H4 (cell line): ENCODE measurements at regions not wholly inside any gene's neighbourhood (a gene's known extent, or its start where the extent isn't known, plus 50 kb on each side); places are given as distances from the start of the nearest gene placed in this dataset.

Experiments used
- DNase-seq: peaks from one replicate; pipeline ENCODE4 v3.0.0-alpha.2; 2015; ENCODE audit warnings: low spot score

DNA sequence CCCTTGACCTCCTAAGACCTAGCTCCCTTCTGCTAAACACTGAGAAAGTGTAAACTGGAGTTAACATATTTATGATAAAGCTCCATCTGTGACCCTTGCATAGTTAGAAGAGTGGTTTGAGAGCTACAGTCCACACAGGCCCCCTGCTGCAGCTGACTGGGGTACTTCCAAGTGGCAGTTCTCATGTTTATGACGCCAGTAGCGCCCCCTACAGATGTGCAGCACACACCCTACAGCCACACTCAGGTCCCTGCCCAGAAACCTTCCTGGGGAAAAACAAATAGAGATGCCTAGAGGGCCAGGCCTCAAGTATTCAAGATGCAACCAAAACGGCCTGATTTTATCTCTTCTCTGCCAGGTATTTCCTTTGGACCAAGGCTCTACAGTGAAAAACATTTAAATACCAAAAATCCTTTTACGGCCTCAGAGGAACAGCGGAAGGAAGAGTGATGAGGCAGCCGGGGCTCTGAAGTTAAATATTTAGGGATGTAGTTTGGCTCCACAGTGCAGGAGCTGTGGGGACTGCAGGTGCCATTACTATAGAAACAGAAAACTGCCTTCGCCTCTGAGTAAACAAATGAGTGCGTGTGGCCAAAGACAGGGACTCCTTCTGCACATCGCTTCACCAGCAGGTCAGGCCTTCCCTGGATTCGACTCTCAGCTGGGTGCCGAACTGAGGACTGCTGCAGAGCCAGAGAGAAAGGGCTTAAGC lies 553.1 kb downstream of the EFNB2 start:
- DNase-seq: no peak

DNA sequence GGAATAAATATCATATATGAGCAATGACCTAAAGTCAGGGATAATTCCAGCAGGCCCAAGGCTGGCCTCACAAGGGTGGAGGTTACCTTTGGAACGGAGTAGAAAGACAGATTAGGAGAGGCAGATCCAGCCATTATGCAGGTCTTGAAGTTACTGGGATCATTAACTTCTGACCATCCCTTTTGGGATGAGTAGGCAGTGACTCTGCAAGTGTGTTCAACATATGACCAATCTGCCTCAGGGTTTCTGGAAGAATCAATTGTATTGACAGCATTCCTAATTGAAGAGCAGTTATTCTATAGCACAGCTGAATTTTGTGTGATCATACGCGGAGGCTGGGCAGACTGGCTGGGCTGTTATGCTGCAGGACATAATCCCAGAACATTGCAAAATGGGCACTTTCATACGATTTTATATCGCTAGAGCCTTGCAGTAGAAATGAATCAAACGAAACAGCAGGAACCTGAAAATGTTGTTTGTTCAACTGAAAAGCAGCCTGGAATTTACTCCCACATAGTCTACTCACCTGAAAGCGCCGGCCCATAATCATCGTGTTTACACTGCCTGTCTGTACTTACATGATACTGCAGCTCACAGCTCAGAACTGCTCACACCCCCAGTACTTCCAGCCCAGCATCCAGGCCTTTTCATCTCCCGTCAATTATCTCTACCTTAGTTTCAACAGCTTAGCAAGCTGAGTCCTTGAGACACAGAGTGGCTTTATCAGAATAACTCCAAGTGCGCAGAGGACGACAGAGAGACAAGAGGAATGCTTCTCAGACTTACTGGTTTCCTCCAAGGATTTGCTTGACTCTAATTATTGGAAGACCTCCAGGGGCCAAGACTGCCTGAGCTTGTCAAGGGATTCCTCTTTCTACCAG lies 556.1 kb downstream of the EFNB2 start:
- no peak for DNase-seq

DNA sequence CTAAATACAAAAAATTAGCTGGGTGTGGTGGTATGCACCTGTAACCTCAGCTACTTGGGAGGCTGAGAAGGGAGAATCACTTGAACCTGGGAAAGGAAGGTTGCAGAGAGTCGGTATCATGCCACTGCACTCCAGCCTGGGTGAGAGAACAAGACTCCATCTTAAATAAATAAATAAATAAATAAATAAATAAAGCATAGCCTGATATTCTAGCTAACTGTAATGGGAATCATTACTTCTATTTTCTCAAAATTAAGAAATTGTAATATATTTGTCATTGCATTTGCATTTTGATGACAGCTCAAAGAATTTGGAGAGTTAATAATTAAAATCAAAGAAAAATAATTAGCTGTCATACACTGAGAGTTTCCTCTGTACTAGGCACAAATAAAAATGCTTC lies 561.1 kb downstream of the EFNB2 start:
- no peak for DNase-seq

DNA sequence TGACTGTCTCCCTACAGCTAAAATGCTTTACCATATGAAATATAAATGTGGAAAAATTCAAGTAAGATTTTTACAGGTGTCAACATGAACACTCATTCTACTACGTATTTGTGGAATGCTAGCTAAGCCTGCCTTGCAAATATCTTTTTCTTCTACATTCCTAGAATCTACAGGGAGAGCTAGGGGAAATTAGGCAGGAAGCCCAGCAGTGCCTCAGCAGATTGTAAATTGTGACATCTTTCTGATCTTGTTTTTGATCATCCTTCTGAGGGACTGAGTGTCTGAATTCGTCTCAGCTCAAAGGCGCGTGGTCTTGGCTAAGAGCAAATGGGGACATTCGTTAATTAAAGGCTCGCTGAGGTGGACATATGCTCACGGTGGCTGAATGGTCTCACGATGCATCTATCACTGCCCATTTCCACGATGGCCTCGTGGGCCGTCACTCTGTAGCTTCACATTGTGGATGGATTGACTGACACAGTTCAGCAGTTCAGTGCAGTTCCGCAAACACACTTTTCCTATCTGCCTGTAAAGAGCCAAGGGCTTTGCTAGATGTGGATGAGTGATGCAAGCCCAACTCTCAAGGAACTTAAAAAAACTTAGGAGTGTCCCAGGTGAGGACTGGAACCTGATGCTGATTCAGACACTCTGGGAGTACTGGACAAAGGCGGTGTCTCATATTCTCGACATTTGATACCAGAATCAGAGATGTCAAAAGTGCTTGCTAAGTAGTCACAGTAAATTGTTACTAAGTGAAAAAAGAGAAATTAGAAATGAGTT lies 562.5 kb downstream of the EFNB2 start:
- DNase-seq: no peak

DNA sequence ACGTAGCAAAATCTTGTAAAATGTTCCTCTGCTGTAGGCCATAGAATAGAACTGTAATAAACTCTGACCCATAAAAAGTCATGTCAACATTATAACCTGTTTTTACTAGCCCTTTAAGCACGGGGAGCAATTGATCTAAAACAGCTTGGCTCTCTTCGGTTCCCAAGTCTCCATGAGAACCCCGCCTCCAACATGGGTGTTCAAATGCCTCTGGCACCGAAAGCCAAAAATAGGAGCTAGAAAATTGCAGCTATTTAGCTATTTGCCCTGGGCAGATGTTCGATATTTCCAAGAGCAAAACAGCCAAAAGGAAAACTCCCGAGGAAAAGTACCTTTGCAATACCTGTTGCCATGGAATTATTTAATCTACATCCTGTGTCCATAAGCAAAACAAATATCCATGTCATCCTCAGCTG lies 563.1 kb downstream of the EFNB2 start:
- no peak for DNase-seq

DNA sequence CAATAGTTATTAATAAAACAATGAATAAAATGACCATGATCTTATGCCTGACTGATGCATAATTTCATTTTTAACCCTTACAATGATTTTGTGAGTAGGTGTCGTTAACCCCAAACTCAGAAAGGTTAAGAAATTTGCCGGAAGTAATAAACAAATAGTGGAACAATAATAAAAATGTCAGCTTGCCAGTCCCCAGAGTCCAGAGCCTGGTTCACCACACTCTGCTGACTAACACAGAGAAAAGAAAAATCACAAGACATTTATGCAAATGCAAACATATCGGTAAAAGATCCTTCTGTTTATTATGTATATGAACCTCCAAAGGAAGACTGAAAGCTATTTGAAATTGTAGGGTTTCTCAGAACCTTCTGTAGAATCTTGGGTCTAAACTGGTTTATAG lies 563.7 kb downstream of the EFNB2 start:
- no peak for DNase-seq

DNA sequence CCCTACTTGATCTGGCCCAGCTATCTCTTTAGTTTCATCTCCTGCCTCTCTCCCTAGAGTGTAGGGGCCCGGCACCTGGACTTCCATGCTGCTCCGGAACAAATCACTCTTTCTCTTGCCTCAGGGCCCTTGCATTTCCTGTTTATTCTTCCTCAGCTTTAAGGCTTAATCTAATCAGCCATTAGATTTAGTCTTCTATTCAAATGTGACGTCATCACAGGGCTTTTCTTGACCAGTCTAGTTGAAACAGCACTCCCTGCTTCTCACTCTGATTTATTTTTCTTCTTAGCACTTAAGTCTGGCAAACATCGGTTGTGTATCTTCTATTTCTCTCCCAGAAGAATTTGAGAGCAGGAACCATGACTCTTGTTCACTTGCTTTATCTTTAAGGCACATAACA lies 564.1 kb downstream of the EFNB2 start:
- peak; percentile 8 for DNase-seq

DNA sequence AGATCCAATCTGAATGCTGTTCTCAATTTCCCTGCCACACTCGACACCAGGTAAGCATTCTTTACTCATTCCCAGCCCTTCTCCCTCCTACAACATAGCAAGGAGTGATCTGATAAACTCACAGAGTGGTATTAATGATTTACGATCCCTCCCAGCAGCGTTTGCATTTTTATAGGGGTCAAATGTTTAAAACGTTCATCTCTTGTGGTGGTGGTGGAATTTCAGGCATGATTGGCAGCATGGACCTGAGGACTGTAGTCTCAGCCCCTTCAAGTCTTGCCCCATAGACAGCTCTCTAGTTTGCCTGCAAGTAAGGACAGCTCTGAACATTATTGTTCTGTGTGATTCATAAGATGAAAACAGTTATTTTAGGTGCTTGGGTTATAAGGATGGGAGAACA lies 565.7 kb downstream of the EFNB2 start:
- no peak for DNase-seq

DNA sequence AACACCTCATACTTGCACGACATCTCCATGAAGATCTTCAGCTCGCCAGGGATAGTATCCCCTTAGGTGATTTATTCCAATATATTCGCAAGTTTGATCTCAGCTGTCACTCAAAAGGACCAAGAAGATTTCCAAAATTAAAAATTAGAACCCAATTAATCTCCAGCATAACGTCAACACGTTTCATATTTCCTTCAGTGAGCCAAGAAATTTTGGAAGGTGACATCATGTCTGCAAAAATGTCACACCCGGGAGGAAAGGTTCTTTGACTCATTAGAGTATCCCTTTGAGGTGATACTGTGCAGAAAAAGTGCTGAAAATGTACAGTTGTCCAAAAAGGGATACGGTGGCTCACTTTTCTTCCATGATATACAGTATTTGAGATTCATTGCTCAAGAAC lies 569.6 kb downstream of the EFNB2 start:
- no peak for DNase-seq

DNA sequence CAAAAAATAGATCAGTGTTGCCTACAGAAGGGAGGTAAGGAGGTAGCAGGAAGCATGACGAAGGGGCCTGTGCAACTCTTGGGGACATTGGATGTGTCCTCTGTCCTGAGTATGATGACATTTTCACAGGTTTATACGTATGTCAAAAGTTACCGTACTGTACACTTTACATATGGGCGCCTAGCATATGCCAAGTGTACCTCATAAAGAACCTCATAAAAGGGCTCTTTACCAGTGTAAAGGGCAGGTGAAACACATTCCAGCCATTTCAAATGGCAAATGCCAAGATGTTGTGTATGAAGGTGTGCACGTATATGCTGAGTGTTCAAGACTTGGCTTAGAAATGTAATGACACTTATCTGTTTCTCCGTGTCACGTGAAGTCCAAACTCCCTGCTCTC lies 573.4 kb downstream of the EFNB2 start:
- no peak for DNase-seq

DNA sequence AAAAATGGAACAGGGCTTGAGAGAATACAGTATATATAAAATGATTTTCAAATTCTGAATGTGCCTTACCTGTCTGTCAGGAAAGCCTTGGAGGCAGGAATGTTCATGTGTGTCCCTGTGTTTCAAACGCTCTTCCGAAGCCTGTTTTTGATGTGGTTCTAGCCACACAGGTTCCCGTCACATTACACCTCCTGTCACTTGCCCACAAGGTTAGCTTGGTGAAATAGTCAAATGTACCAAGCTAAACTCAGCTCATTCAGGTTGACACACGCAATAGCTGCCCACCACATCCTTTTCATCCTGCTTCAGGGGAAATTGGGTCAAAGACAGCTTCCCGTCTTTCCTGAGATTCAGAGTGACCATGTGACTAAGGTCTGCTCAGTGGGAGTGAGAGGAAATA lies 574.0 kb downstream of the EFNB2 start:
- no peak for DNase-seq

DNA sequence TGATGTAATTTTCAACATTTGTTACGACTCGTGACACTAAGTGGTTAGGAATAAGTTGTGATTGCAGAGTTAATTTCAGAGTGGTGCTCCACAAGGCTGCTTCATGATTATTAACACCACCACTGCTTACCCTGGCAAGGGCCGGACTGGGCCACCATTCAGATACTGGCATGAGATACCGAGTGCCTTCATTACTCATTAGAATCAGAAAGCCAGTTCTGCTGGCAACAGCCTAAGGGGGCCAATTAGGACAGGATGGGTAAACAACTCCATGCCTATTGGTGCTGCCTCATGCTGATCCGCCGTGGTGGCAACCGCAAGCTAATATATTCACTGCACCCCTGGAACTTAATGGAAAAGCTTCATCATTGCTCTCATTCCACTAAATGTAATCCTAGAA lies 575.1 kb downstream of the EFNB2 start:
- no peak for DNase-seq

DNA sequence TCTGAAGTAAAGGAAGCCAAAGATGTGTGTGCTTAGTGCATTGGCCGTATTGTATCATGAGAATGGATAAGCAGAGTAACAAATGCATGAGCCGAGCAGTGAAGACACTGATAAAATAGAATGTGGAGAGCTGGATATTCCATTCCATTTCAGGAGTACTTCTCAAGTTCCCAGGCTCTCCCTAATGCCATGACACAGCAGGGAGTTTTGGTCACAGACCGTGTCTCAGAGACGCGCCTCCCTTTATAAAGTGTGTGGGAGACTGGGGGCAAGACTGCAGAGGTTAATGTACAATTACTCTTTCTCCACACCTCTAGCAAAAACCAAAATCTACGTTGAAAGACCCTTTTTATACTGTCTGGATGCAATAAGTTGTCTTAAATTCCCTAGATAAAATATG lies 575.6 kb downstream of the EFNB2 start:
- no peak for DNase-seq

DNA sequence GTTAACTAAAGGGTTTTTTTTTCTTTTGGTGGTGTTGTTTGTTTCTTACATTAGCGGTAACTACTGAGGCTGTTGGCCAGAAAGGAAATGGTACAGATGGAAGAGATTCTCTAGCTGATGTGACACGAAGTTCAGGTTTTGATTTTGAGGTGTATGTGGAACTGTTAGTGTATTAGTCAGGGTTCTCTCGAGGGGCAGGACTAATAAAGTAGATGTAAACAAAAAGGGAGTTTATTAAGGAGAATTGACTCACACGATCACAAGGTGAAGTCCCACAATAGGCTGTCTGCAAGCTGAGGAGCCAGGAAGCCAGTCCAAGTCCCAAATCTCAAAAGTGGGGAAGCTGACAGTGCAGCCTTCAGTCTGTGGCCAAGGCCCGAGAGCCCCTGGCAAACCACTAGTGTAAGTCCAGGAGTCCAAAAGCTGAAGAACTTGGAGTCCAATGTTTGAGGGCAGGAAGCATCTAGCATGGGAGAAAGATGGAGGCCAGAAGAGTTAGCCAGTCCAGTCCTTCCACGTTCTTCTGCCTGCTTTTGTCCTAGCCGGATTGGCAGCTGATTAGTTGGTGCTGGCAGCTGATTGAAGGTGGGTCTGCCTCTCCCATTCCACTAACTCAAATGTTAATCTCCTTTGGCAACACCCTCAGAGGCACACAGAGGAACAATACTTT lies 577.6 kb downstream of the EFNB2 start:
- DNase-seq: no peak

DNA sequence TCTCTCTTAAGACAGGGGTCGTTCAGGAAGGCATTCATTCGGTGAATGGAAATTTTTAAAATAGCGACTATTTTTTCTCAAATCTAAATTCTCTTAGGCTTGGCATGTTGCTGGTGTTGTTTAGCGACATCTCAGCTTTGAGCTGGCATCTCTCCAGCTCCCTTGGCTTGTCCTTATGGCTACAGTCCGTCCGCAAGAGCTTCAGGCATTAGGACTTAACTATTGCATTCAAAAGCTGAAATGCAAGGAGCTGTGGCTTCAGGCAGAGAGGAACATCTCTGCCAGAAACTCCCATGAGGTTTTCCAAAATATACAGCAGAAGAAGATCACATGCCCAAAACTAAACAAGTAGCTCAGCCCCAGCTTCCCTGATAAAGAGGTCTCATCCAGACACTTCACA lies 578.5 kb downstream of the EFNB2 start:
- DNase-seq: no peak

DNA sequence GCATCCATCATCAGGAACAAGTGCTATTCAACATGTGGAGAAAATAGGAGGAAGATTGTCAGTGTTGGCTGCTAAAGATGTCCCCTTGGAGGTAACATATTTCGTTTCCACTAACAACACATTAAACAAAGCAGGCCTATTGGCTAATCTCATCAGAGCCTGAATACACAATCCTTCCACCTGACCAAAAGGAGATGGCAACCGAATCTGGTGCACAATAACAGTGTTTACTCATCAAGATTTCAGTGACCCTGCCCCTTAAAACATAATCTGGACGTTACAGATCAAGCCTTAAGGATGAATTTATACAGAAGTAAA lies 582.5 kb downstream of the EFNB2 start:
- DNase-seq: no peak

DNA sequence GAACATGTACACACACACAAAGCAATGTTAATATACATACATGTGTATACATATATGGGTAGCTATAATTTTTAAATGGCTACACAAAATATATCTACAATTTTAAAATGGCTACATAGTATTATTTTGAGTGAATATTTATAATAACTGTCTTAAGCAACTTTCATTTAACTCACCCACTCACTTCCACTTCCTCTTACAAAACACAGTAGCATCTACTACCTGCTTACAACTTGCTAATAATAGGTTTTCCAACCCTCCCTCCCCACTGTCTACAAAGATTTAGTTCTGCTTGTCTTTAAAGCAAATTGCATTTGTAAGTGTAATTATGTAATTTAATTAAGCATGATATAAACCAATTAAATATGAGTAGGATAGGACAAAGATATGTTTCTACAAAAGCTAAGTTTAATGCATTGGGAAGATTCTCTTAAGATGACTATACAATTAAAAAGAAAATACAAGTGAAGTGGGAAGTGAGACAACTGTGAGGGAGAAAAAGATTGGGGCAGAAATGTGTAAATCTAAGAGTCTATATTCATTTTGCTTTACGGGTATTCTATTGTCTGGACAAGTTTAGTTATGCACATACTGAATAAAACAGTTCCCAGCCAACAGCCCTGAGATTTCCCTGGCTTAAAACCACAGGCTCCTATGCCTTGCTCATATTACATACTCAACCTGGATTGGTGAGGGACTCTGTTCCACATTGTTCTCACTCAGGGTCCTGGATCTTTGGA lies 583.1 kb downstream of the EFNB2 start:
- DNase-seq: no peak

DNA sequence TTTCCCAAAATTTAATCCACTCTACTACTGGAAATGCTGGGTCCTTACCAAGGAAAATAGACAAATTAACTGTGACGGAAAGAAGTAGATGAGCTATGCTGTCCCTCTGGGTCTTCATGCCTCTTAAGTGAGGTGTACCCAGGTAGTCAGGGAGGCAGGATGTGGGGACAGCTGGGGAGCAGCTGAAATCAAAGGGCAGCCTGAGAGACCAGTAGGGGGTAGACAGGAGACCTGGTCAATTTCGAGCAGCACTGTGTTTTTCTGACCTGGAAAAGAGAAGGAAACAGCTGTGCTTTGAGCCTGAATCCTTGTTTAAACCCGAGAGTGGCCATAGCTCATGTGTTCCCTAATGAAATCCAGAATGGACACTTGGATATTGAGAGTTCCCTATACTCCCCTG lies 587.3 kb downstream of the EFNB2 start:
- DNase-seq: no peak

DNA sequence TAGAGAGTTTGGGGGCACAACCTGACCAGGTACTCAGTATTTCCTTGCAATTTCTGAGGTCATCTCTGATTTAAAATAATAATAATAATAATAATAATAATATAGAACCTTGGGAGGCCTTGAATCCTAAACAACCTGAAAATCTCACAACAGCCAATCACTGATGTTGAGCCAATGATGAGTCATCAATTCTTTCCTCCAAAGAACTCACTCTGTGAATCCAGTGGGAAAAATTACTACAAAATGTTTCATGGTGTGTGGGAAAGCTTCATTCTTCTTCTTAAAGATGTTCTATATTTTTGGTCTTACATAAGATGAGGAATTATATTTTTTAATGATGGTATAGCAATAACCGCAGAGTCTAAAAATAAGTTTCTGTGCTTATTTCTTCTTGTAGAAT lies 594.6 kb downstream of the EFNB2 start:
- DNase-seq: no peak

DNA sequence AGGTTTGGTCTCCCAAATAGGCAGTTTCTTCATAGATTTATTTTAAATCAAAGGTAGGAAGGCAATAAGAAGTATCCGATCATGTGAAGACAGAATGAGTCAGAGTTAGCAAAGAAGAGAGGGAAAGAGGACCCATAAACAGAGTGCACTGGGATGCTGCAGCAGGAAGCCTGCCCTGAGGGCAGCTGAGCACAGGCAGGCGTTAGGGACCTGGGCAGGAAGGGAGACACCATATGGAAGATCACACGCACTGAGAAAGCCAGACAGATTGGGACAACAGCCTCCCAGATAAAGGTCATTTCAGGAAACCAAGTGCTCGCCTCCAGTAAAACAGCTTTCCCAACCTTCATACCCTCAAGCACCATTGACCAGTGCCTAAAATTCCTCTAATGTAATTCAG lies 598.0 kb downstream of the EFNB2 start:
- DNase-seq: no peak

DNA sequence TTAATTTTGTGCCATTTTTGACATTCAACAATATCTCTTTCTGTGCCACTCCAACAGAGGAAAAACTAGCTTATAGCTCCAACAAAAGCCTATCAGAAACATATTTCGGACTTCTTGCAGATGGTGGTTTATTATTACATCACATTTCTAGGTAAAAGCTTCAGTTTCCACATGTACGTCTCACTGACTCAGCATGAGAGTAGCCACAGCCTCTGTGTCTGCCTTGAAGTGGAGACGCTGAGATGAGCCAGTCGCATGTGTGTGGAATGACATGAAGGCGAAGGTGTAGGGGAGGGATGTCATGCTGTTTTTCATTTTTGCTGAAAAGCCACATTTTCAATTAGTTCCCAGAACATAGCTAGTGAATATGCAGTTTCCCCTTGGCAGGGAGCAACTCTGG lies 598.6 kb downstream of the EFNB2 start:
- no peak for DNase-seq

DNA sequence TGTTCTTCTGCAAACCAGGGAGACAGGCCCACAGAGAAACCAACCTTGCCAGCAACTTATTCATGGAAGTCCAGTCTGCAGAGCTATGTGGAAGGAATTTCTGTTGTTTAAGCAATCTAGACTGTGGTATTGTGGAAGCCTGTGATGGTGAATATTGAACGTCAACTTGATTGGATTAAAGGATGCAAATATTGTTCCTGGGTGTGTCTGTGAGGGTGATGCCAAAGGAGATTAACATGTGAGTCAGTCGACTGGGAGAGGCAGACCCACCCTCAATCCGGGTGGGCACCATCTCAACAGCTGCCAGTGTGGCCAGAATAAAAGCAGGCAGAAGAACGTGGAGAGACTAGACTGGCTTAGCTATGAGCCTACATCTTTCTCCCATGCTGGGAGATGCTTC lies 606.0 kb downstream of the EFNB2 start:
- DNase-seq: no peak
